ENCODE measurements at regions not wholly inside any gene's neighbourhood (a gene's known extent, or its start where the extent isn't known, plus 50 kb on each side); places are given as distances from the start of the nearest gene placed in this dataset.

DNA sequence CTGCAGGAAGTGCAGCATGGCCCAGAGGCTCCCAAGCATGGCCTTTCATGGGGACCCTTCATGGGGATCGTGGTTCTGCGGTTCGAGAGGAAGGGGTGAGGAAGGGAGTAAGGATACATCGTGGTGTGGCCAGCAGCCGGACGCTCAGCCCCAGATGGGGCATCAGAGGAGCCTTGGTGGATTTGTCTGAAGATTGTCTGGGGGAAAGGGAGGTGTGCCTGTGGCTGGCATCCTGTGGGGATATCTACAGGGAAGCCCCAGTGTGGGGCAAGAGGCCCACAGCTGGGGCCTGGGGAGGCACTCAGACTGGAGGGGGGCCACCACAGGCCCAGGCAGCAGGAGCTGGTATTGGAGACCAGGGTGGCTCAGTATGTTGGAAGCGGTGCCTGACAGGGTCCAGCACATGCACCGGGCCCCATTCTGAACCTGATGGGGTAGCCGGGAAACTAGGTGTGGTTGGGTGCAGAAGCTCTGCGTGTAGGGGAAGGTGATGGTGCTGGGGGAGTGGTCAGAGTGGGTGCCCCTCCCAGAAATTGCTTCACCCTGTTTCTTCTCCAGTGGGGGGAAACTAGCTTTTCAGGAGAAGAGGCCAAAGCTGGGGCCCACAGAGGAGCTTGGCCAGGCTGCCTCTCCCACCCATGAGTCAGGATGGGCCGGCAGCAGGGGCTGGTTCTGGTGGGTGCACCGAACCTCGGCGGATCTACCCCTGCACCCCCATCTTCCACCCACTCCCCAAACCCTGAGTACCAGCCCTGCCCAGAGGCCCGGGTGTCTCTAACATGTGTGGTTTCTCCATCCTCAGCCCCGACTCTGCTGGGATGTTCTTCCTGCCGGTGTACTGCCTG, 274.4 kb upstream of the HDAC4 start:
- TF ChIP-seq POLR2A (IDR thresholded peaks at IDR 0.05), result no peak
- TF ChIP-seq, protein P1, sequence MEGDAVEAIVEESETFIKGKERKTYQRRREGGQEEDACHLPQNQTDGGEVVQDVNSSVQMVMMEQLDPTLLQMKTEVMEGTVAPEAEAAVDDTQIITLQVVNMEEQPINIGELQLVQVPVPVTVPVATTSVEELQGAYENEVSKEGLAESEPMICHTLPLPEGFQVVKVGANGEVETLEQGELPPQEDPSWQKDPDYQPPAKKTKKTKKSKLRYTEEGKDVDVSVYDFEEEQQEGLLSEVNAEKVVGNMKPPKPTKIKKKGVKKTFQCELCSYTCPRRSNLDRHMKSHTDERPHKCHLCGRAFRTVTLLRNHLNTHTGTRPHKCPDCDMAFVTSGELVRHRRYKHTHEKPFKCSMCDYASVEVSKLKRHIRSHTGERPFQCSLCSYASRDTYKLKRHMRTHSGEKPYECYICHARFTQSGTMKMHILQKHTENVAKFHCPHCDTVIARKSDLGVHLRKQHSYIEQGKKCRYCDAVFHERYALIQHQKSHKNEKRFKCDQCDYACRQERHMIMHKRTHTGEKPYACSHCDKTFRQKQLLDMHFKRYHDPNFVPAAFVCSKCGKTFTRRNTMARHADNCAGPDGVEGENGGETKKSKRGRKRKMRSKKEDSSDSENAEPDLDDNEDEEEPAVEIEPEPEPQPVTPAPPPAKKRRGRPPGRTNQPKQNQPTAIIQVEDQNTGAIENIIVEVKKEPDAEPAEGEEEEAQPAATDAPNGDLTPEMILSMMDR (IDR thresholded peaks at IDR 0.05), result no peak
- Histone ChIP-seq H3K36me3 (no peaks in the 10 kb centered on the region), H3K4me3 (no peak overlapping the region), H3K27me3 (no peaks in the 10 kb centered on the region), H3K9me3 (no peaks in the 10 kb centered on the region), H3K27ac (no peak overlapping the region), H3K4me1 (no peaks in the 10 kb centered on the region)
- DNase-seq, result peak in 1 of 3 donors; percentile 10

DNA sequence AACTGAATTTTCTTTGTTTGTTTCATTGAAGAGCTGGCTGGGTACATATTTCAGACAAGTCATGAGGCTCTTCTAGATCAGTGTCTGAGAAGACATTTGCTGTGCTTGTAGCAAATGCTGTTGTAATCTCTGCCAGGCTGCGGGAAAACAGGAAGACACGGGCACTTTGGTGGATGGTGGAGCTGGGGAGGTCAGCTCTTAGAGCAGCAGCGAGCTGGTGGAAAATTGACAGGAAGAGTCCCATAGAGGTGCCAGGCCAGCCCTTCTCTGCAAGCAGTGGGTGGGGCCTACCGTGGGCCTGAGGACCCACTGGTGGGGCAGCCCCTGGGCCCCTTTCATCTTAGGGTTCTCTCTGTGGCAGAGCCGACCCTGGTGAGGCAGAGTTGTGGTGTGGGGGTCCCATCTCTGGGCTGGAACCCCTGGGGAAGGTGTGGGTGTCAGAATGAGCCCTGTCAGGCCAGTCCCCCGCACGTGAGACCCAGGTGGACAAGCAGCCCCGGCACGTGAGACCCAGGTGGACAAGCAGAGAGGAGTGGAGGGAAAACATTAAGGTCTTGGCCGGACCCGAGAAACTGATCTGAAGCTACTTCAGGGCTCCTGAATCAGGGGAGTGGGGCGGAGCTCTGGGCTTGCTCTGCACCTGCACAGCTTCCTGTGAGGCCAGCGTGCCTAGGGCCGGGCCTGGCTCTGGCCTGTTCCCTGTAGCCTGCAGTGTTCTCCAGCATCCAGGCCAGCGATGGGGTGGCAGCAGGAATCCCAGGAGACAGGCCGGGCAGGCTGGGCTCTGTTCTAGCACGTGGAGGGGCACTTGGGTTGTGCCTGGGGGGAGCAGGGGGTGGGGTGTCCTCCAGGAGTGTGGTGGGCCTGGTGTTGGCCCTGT, 273.5 kb upstream of the HDAC4 start:
- H3K4me1 ChIP-seq, result no peaks in the 10 kb centered on the region
- H3K27me3 ChIP-seq, result no peaks in the 10 kb centered on the region
- H3K9me3 ChIP-seq, result no peaks in the 10 kb centered on the region
- TF ChIP-seq, protein P1 (IDR thresholded peaks at IDR 0.05), result no peak
- H3K36me3 ChIP-seq, result no peaks in the 10 kb centered on the region
- H3K4me3 ChIP-seq, result no peak overlapping the region
- peak in 1 of 3 donors; percentile 10 for DNase-seq
- no peak overlapping the region for H3K27ac ChIP-seq

GRCh38 chr2:239673641-239674040, 272.8 kb upstream of the HDAC4 start:
- H3K27me3 ChIP-seq, result no peaks in the 10 kb centered on the region
- no peaks in the 10 kb centered on the region for H3K4me1 ChIP-seq
- no peak overlapping the region for H3K4me3 ChIP-seq
- peak in 1 of 3 donors; percentile 3 for DNase-seq
- H3K27ac ChIP-seq, result no peak overlapping the region
- no peaks in the 10 kb centered on the region for H3K9me3 ChIP-seq
- no peaks in the 10 kb centered on the region for H3K36me3 ChIP-seq
- TF ChIP-seq POLR2A (IDR thresholded peaks at IDR 0.05), result no peak
- TF ChIP-seq, protein P1 (IDR thresholded peaks at IDR 0.05), result no peak

DNA sequence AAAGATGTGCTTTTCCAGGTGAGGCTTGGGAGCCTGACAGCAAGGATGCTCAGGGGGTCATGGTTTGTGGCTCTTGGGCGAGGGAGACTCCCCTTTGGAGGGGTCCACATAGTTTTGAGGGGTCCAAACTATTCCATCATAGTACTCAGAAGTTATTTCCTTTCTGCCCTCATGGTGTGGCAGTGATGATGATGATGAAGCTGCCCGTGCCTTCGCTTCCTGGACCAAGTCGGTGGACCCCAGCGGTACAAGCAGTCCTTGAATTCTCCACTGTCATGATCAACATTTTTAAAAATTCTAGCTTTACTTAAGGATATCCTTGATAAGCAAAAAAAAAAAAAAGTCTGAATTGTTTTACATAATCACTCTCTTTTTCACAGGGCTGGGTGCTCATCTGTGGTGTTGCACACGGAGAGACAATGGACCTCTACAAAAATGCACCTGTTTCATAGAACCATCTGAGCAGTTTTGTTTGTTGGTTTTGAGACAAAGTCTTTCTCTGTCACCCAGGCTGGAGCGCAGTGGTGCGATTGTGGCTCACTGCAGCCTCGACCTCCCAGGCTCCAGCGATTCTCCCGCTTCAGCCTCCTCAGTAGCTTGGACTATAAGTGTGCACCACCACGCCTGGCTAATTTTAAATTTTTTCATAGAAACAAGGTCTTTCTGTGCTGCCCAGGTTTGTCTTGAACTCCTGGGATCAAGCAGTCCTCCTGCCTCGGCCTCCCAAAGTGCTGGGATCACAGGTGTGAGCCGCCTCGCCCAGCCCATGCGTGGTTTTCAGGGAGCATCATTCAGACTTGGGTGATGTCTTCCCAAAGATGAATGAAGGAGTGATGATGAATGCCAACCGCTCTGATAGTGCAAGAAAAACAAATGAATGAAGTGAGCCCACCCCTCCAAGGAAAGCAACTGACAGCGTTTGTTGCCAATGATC, 271.4 kb upstream of the HDAC4 start:
- Histone ChIP-seq H3K27ac (no peak overlapping the region), H3K36me3 (no peaks in the 10 kb centered on the region), H3K4me1 (no peaks in the 10 kb centered on the region), H3K27me3 (no peaks in the 10 kb centered on the region), H3K9me3 (no peaks in the 10 kb centered on the region), H3K4me3 (no peak overlapping the region)
- TF ChIP-seq, protein P1 (IDR thresholded peaks at IDR 0.05), result no peak
- no peak for TF ChIP-seq POLR2A (IDR thresholded peaks at IDR 0.05)
- peak in 2 of 3 donors; percentile 11 to 13 for DNase-seq

DNA sequence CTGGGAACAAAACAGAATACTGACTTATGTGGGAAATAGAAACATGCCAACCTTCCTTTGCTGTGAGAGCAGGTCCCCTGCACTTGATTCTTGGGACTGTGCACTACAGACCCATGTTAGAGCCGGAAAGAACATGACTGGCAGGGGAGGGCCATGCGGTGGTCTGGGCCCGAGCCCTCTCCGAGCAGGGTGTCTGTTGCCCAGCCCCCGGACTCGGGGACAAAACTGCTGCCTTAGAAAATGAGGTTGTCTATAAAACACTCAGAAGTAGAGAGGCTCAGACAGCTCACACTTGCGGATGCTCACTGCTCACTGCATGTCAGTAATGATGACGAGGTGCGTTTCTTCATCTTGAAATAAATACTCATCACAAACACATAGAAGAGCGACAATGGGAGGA, 270.7 kb upstream of the HDAC4 start:
- Histone ChIP-seq H3K27me3 (no peaks in the 10 kb centered on the region), H3K4me3 (no peak overlapping the region), H3K9me3 (no peaks in the 10 kb centered on the region), H3K36me3 (no peaks in the 10 kb centered on the region), H3K27ac (no peak overlapping the region), H3K4me1 (no peaks in the 10 kb centered on the region)
- no peak for TF ChIP-seq POLR2A (IDR thresholded peaks at IDR 0.05)
- TF ChIP-seq, protein P1 (IDR thresholded peaks at IDR 0.05), result no peak
- DNase-seq, result peak in 1 of 3 donors; percentile 7
